ENCODE measurements at regions not wholly inside any gene's neighbourhood (a gene's known extent, or its start where the extent isn't known, plus 50 kb on each side); places are given as distances from the start of the nearest gene placed in this dataset.

- H3K27me3 ChIP-seq (ENCODE audit: insufficient read depth, low read depth, low read length) = no peaks in the 10 kb centered on the region
- H3K27ac ChIP-seq (ENCODE audit: low read length) = no peak overlapping the region
- no peaks in the 10 kb centered on the region for H3K36me3 ChIP-seq (ENCODE audit: insufficient read depth, low read length)
- H2AFZ ChIP-seq (ENCODE audit: low read depth, low read length) = no peak overlapping the region
- no peaks in the 10 kb centered on the region for H3K79me2 ChIP-seq (replicated peaks; ENCODE audit: insufficient read depth, low read length)
- no peaks in the 10 kb centered on the region for H3F3A ChIP-seq (ENCODE audit: insufficient read depth, low read length, poor library complexity, severe bottlenecking)
- H3K9me2 ChIP-seq (ENCODE audit: insufficient read depth, low read length) = no peaks in the 10 kb centered on the region
- H3K9ac ChIP-seq (ENCODE audit: low read length) = no peak overlapping the region
- no peak overlapping the region for H3K4me2 ChIP-seq (ENCODE audit: low read length)
- TF ChIP-seq, protein P1, sequence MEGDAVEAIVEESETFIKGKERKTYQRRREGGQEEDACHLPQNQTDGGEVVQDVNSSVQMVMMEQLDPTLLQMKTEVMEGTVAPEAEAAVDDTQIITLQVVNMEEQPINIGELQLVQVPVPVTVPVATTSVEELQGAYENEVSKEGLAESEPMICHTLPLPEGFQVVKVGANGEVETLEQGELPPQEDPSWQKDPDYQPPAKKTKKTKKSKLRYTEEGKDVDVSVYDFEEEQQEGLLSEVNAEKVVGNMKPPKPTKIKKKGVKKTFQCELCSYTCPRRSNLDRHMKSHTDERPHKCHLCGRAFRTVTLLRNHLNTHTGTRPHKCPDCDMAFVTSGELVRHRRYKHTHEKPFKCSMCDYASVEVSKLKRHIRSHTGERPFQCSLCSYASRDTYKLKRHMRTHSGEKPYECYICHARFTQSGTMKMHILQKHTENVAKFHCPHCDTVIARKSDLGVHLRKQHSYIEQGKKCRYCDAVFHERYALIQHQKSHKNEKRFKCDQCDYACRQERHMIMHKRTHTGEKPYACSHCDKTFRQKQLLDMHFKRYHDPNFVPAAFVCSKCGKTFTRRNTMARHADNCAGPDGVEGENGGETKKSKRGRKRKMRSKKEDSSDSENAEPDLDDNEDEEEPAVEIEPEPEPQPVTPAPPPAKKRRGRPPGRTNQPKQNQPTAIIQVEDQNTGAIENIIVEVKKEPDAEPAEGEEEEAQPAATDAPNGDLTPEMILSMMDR (IDR thresholded peaks at IDR 0.05; ENCODE audit: poor library complexity, severe bottlenecking) = no peak
- TF ChIP-seq MXI1 (conservative IDR thresholded peaks at IDR 0.05; ENCODE audit: poor library complexity, severe bottlenecking) = no peak
- no peak for TF ChIP-seq RAD21 (conservative IDR thresholded peaks at IDR 0.05)
- TF ChIP-seq EZH2 (IDR thresholded peaks at IDR 0.05; ENCODE audit: borderline replicate concordance, insufficient read depth, low read length, poor library complexity, severe bottlenecking) = no peak
- no peak for TF ChIP-seq TAF1 (IDR thresholded peaks at IDR 0.05; ENCODE audit: low read depth)
- TF ChIP-seq EP300 (conservative IDR thresholded peaks at IDR 0.05; ENCODE audit: poor library complexity, severe bottlenecking) = no peak
- no peak for TF ChIP-seq POLR2AphosphoS5 (IDR thresholded peaks at IDR 0.05)
- no peaks in the 10 kb centered on the region for H3K9me3 ChIP-seq (ENCODE audit: low read length)
- H4K20me1 ChIP-seq (ENCODE audit: insufficient read depth) = no peaks in the 10 kb centered on the region
- no peak overlapping the region for H3K4me3 ChIP-seq (ENCODE audit: low read length)
Observed at GRCh38 chr3:30455840-30456239, 150.6 kb upstream of the TGFBR2 start.

DNA sequence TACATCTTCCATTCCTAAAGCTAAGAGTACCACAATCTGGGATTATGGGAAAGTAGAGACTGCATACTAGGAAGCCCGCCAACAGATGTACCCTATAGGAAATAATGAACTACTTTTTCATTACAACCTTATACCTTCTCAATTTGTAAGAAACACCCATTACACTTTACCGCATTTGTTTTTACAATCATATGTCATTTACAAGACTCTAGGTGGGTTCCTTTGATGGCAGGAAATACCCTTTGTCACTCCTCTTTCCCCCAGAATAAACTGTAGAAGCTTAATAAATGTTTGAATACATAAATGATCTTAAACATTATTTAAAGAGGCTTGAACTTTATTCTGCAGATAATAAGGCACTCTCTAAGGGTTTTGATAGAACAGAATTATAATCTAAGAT lies 150.1 kb upstream of the TGFBR2 start:
- no peaks in the 10 kb centered on the region for H3K36me3 ChIP-seq (ENCODE audit: insufficient read depth, low read length)
- no peak for TF ChIP-seq RAD21 (conservative IDR thresholded peaks at IDR 0.05)
- H3K27ac ChIP-seq (ENCODE audit: low read length) = no peak overlapping the region
- no peak overlapping the region for H3K4me2 ChIP-seq (ENCODE audit: low read length)
- no peaks in the 10 kb centered on the region for H3F3A ChIP-seq (ENCODE audit: insufficient read depth, low read length, poor library complexity, severe bottlenecking)
- H2AFZ ChIP-seq (ENCODE audit: low read depth, low read length) = no peak overlapping the region
- no peak overlapping the region for H3K9ac ChIP-seq (ENCODE audit: low read length)
- H3K9me2 ChIP-seq (ENCODE audit: insufficient read depth, low read length) = no peaks in the 10 kb centered on the region
- no peaks in the 10 kb centered on the region for H4K20me1 ChIP-seq (ENCODE audit: insufficient read depth)
- no peak overlapping the region for H3K4me3 ChIP-seq (ENCODE audit: low read length)
- H3K9me3 ChIP-seq (ENCODE audit: low read length) = no peaks in the 10 kb centered on the region
- H3K27me3 ChIP-seq (ENCODE audit: insufficient read depth, low read depth, low read length) = no peaks in the 10 kb centered on the region
- no peaks in the 10 kb centered on the region for H3K79me2 ChIP-seq (replicated peaks; ENCODE audit: insufficient read depth, low read length)

DNA sequence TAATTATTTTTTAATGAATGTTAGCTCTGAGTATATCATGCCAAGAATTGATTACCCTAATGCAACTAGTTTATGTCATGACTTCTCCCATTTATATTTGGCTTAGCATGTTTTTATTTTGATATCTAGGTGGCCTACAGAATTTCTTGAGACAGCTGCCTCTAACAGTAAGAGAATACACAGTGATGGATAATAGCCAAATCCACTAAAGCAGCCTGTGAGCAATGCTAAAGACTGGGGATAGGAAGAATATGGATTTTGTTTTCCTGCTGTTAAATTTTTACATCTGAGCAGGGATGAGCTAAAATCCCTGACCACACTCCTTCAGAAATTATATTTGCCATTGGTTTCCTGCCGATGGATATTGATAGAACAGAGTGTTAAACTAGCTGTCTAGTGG lies 149.3 kb upstream of the TGFBR2 start:
- H3K9me2 ChIP-seq (ENCODE audit: insufficient read depth, low read length) = no peaks in the 10 kb centered on the region
- H3F3A ChIP-seq (ENCODE audit: insufficient read depth, low read length, poor library complexity, severe bottlenecking) = no peaks in the 10 kb centered on the region
- no peaks in the 10 kb centered on the region for H3K36me3 ChIP-seq (ENCODE audit: insufficient read depth, low read length)
- H4K20me1 ChIP-seq (ENCODE audit: insufficient read depth) = no peaks in the 10 kb centered on the region
- no peak overlapping the region for H2AFZ ChIP-seq (ENCODE audit: low read depth, low read length)
- H3K4me3 ChIP-seq (ENCODE audit: low read length) = no peak overlapping the region
- H3K4me2 ChIP-seq (ENCODE audit: low read length) = no peak overlapping the region
- H3K79me2 ChIP-seq (replicated peaks; ENCODE audit: insufficient read depth, low read length) = no peaks in the 10 kb centered on the region
- H3K9me3 ChIP-seq (ENCODE audit: low read length) = no peaks in the 10 kb centered on the region
- H3K9ac ChIP-seq (ENCODE audit: low read length) = no peak overlapping the region
- H3K27ac ChIP-seq (ENCODE audit: low read length) = no peak overlapping the region
- no peak for TF ChIP-seq POLR2AphosphoS5 (IDR thresholded peaks at IDR 0.05)
- TF ChIP-seq, protein P2, sequence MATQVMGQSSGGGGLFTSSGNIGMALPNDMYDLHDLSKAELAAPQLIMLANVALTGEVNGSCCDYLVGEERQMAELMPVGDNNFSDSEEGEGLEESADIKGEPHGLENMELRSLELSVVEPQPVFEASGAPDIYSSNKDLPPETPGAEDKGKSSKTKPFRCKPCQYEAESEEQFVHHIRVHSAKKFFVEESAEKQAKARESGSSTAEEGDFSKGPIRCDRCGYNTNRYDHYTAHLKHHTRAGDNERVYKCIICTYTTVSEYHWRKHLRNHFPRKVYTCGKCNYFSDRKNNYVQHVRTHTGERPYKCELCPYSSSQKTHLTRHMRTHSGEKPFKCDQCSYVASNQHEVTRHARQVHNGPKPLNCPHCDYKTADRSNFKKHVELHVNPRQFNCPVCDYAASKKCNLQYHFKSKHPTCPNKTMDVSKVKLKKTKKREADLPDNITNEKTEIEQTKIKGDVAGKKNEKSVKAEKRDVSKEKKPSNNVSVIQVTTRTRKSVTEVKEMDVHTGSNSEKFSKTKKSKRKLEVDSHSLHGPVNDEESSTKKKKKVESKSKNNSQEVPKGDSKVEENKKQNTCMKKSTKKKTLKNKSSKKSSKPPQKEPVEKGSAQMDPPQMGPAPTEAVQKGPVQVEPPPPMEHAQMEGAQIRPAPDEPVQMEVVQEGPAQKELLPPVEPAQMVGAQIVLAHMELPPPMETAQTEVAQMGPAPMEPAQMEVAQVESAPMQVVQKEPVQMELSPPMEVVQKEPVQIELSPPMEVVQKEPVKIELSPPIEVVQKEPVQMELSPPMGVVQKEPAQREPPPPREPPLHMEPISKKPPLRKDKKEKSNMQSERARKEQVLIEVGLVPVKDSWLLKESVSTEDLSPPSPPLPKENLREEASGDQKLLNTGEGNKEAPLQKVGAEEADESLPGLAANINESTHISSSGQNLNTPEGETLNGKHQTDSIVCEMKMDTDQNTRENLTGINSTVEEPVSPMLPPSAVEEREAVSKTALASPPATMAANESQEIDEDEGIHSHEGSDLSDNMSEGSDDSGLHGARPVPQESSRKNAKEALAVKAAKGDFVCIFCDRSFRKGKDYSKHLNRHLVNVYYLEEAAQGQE (IDR thresholded peaks at IDR 0.05; ENCODE audit: borderline replicate concordance) = no peak
- no peak for TF ChIP-seq EZH2 (IDR thresholded peaks at IDR 0.05; ENCODE audit: borderline replicate concordance, insufficient read depth, low read length, poor library complexity, severe bottlenecking)
- TF ChIP-seq MXI1 (conservative IDR thresholded peaks at IDR 0.05; ENCODE audit: poor library complexity, severe bottlenecking) = no peak
- TF ChIP-seq, protein P1 (IDR thresholded peaks at IDR 0.05; ENCODE audit: poor library complexity, severe bottlenecking) = no peak
- TF ChIP-seq TAF1 (IDR thresholded peaks at IDR 0.05; ENCODE audit: low read depth) = no peak
- no peak for TF ChIP-seq RAD21 (conservative IDR thresholded peaks at IDR 0.05)
- no peak for TF ChIP-seq EP300 (conservative IDR thresholded peaks at IDR 0.05; ENCODE audit: poor library complexity, severe bottlenecking)
- TF ChIP-seq SMC3 (conservative IDR thresholded peaks at IDR 0.05; ENCODE audit: poor library complexity) = no peak
- H3K27me3 ChIP-seq (ENCODE audit: insufficient read depth, low read depth, low read length) = no peaks in the 10 kb centered on the region

Data from neural cell (in vitro differentiated cells).